NCI-H2029 treated with DMSO at 0.1 percent for 48 hours (cell line): ENCODE measurements at regions not wholly inside any gene's neighbourhood (a gene's known extent, or its start where the extent isn't known, plus 50 kb on each side); places are given as distances from the start of the nearest gene placed in this dataset.
"Not testable (repeated sequence)": the region's sequence is repeated elsewhere in the genome, so short reads cannot be mapped to it uniquely, and the experiment has no call there.

Source experiments
- DNase-seq: peaks from one replicate; lab custom pipeline; 2025; lab: John Stamatoyannopoulos, UW

GRCh38 chr3:34109846-34110245 lies 311.4 kb downstream of the PDCD6IP start:
- DNase-seq: no peak

- DNase-seq: no peak
Measured at GRCh38 chr3:34111361-34111760, 312.9 kb downstream of the PDCD6IP start.

GRCh38 chr3:34112261-34112660 lies 313.8 kb downstream of the PDCD6IP start:
- DNase-seq: not testable (repeated sequence)

- no peak for DNase-seq
Measured at GRCh38 chr3:34131091-34131490, 332.7 kb downstream of the PDCD6IP start.

- no peak for DNase-seq
Measured at GRCh38 chr3:34132069-34132692, 333.8 kb downstream of the PDCD6IP start.

GRCh38 chr3:34139566-34139965 lies 341.1 kb downstream of the PDCD6IP start:
- DNase-seq: no peak

- no peak for DNase-seq
Measured at GRCh38 chr3:34140616-34141015, 342.2 kb downstream of the PDCD6IP start.

- DNase-seq: no peak
Measured at GRCh38 chr3:34141841-34142337, 343.5 kb downstream of the PDCD6IP start.

GRCh38 chr3:34145796-34146195 lies 347.4 kb downstream of the PDCD6IP start:
- no peak for DNase-seq

GRCh38 chr3:34146596-34146995 lies 348.2 kb downstream of the PDCD6IP start:
- no peak for DNase-seq

GRCh38 chr3:34150992-34151391 lies 352.6 kb downstream of the PDCD6IP start:
- no peak for DNase-seq

- no peak for DNase-seq
Measured at GRCh38 chr3:34152656-34153055, 354.2 kb downstream of the PDCD6IP start.

- no peak for DNase-seq
Measured at GRCh38 chr3:34155108-34155507, 356.7 kb downstream of the PDCD6IP start.

- no peak for DNase-seq
Measured at GRCh38 chr3:34155666-34156065, 357.2 kb downstream of the PDCD6IP start.

- DNase-seq: no peak
Measured at GRCh38 chr3:34157491-34157890, 359.1 kb downstream of the PDCD6IP start.

GRCh38 chr3:34159613-34160420 lies 361.4 kb downstream of the PDCD6IP start:
- no peak for DNase-seq

GRCh38 chr3:34169636-34170035 lies 371.2 kb downstream of the PDCD6IP start:
- not testable (repeated sequence) for DNase-seq

GRCh38 chr3:34174740-34175139 lies 376.3 kb downstream of the PDCD6IP start:
- DNase-seq: no peak

GRCh38 chr3:34175636-34176176 lies 377.3 kb downstream of the PDCD6IP start:
- DNase-seq: no peak

- DNase-seq: no peak
Measured at GRCh38 chr3:34176723-34177122, 378.3 kb downstream of the PDCD6IP start.

GRCh38 chr3:34178415-34178814 lies 380.0 kb downstream of the PDCD6IP start:
- no peak for DNase-seq

- no peak for DNase-seq
Measured at GRCh38 chr3:34179716-34180115, 381.3 kb downstream of the PDCD6IP start.

- no peak for DNase-seq
Measured at GRCh38 chr3:34180532-34180931, 382.1 kb downstream of the PDCD6IP start.
